GM21515 (cell line): ENCODE measurements at regions not wholly inside any gene's neighbourhood (a gene's known extent, or its start where the extent isn't known, plus 50 kb on each side); places are given as distances from the start of the nearest gene placed in this dataset.
"Not testable (repeated sequence)": the region's sequence is repeated elsewhere in the genome, so short reads cannot be mapped to it uniquely, and the experiment has no call there.

Experiments
- ATAC-seq: cut with Tn5 transposase; IDR thresholded peaks from one replicate; pipeline ENCODE4 v1.9.1; 2021; ENCODE audit not compliant: unreplicated experiment

DNA sequence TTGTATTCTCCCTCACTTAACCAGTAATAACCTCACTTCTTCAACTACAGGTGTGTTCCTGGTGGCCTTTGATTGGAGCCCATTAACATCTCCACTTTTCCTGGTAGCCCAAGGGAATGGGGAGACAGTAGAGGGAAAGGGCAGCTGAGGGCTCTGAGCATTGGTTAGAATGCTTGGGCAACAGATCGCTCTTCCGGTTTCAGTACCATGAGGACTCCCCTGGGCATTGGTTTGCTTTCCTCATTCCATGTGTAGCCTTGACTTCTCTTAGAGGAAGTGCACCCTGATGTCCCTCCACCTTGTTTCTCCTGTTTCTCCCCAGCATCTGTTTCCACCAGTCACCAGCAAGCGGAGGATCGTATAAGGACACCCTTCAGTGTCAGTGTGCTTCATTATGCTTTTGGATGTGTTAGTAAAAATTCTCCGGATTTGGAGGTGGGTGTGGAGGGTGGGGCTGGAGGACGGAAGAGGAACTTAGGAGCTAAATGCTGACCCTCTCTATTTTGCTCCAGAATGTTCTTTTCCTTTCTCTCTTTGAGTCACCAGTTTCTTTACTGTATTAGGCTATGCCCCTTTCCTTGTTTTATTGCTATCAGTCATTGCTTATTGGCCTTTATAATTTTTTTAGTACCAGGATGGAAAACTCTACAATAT is 50.6 kb upstream of the ZNG1B start:
- ATAC-seq, result not testable (repeated sequence)

DNA sequence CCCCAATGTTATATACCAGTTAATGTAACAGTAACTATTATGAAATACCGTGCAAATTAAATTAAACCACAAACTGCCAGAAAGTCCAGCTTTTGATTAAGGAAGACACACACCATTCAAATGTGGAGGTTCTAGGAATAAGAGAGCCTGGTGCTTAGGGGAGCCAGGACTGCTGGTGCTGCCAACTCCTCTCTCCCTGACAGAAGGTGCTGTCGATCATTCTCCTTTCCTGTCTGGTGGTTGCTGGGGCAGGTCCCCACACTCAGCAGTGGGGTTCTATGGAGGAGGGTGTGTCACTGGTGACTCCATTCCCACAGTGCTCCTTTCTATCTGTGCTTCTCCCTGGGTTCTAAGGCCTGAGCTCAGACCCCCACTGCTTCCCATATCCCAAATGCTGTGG is 57.9 kb upstream of the ZNG1B start:
- not testable (repeated sequence) for ATAC-seq

DNA sequence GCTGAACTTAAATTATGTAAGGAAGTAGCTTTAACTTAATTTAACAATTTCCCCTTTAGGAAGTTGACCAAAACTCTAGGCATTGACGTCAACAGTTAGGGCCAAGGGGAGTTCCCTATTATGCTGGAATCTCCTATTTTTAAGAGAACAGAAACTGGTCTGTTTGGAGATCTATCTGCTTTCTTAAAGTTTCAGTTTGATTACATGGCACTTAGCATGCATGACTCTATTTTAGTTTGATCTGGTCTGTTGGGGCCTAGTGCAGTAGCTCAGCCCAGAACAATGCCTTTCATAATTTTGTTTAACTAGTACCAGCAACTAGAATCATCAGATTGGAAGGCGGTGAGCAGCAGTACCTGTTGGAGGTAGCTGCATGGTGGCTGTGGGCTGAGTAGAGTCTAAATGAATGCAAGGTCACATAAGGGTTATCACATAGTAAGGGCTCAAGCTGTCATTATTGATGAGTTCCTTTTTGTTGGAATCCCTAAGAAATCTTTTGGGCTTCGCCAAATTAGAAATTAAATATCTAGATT is 60.5 kb upstream of the ZNG1B start:
- peak; percentile 81 for ATAC-seq

DNA sequence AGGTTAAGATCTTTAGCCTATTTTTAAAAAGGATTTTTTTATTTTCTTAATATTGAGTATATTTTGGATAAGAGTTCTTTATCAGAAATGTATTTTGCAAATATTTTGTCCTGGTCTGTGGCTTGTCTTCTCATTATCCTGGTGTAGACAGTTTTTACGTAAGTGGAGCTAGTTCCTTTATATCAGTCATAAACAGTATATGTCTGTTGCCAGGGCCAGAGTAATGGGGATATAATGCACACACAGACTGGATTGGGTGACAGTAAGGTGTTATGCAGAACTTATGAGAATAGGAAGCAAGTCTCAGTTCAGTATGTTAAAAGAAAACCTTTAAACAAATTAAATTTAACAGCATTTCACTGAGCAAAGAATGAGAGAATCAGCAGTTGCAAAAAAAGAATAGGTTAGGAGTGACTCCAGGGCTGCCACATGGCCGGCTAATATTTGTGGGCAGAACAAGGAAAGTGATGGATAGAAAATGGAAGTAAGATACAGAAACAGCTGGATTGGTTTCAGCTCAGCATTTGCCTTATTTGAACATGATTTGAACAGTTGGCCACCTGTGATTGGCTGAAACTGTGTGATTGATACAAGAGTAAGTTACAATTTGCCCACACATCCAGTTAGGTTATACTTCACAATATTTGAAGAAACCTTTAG is 61.1 kb upstream of the ZNG1B start:
- ATAC-seq, result peak; percentile 38

DNA sequence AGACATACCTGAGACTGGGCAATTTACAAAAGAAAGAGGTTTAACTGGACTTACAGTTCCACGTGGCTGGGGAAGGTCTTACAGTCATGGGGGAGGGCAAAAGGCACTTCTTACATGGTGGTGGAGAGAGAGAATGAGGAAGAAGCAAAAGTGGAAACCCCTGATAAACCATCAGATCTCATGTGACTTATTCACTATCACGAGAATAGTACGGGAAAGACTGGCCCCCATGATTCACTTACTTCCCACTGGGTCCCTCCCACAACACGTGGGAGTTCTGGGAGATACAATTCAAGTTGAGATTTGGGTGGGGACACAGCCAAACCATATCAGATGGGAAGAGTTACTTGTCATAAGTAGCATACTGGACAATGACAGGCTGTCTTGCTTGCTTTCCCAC is 62.6 kb upstream of the ZNG1B start:
- not testable (repeated sequence) for ATAC-seq

DNA sequence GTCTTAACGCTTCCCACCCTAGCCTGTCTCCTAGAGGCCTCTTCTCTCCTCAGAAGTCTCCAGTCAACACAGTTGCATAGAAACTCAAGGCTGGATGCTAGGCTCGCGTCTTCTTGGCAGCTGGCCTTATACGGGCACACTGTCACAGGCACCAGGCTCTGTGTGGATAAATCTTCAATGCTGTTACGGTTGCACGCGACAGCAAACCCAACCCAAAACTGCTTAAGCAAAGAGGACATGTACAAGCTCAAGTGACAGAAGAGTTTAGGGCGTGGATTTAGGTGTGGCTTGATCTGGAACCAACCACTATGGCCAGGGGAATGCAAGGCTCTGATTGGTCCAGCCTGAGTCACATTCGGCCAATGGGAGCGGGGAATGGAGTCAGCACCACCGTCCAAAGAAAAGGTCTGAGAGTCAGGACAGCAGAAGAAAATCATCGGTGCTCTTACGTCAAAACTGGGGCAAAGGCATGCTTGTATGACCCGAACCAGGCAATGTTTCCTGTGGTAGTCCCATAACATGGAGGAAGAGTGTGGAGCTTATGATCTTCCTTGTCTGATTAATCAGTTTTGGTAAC is 65.1 kb upstream of the ZNG1B start:
- not testable (repeated sequence) for ATAC-seq

DNA sequence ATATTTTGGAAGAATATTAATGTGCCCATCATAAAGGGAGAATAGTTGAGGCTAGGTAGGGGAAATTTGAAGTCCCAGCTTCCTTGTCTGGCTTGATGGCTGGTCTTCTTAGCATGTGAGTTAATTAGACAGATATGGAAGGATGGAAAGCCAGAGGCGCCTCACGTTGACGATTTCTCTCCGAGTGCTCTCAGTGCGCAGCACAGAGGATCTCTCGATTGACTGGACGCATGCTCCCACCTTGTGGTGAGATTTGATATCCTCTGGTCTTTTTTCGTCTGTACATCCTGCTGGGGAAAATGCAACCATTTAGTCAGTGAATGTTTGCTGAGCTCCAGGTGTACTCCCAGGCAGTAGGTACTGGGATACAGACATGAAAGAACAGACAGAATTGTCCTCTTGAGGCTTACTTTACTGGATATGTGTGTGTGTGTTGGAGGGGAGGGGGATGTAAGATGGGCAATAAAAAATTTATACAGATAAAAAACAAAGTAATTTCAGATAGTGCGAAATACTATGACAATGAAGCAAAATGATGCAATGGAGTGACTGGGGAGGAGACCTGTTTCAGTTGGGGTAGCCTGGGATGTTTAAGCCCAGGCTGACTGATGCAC is 66.9 kb upstream of the ZNG1B start:
- ATAC-seq, result no peak

DNA sequence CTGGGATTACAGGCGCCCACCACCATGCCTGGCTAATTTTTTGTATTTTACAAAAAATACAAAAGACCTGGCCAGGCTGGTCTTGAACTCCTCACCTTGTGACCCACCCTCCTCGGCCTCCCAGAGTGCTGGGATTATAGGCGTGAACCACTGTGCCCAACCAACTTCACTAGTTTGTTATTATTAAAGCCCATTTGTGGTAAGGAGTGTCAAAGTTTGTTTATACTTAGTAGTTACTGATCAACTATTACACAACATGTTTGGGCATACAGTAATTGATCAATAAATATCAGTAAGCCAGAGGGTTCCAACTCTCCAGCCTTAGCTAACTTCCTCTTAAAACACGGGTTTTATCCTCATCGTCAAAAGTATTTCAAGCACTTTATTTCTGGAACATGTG is 67.5 kb upstream of the ZNG1B start:
- no peak for ATAC-seq

DNA sequence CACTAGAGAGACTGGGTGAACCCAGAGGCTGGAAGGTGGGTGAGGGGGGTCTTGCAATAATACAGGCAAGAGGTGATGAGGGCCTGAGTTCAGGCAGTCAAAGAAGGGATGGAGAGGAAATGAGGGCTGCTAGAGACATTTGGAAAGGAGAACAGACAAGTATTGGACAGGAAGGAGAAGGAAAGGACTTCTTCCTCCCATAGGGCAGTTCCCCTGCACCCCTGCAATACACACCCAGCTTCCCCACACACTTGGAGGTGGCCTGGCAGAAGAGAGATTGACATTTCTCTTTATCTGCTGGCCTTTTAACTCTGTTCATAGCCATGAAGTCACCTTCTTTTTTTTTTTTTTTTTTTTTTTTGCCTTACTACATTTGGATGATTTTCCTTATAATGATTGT is 68.9 kb upstream of the ZNG1B start:
- not testable (repeated sequence) for ATAC-seq

DNA sequence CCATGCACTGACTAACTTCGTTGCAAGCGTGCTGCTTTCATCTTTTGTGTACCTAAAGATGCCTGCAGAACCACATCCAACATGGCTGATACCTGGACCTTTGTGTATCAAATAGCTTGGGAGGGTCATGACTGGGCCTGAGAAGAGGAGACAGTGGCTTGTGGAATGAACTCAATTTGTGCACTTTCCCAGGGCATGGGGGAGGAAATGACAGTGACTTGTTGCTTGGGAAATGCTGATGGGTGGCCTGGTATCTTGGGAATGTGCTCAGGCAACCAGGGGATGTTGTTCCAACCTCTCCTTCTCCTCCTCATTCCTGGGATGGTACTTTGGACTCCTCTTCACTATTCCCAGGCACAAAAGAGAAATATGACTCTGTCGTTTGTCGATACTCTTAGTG is 70.7 kb upstream of the ZNG1B start:
- ATAC-seq, result not testable (repeated sequence)

DNA sequence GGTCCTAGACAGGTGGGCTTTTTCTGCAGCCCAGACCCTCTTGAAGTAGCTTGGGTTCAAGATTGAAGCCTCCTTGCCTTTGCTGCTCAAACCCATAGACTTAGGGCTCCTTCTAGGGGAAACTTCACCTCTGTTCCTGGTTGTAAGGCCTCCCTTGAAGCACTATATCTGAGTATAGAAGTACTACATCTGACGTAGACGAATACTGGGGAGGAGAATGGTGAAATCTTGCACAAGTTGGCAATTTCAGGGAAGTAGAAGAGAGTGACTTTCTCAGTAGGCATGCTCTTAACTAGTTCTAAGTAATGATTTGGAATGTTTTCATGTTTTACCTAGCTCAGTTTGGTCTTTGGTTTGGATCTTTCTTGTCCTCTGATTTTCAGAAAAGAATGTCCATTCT is 71.7 kb upstream of the ZNG1B start:
- ATAC-seq, result not testable (repeated sequence)

DNA sequence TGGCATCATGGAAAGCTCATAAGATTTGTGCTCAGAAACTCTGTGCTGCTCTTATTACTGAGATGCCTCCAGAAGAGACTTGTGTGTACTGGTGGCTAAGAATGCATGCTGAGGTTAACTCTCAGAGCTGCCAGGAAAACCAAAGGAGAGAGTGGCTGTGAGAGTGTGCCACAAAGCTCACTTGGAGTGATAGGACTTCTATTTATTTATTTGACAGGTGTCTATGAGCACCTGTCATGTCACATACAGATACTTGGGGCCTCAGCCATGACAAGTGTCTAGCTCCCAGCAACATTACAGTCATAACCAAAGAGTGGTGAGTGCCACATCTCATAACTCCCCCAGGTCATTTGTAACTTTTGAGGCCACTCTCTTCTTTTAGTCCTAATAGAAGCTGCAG is 72.2 kb upstream of the ZNG1B start:
- ATAC-seq, result not testable (repeated sequence)

DNA sequence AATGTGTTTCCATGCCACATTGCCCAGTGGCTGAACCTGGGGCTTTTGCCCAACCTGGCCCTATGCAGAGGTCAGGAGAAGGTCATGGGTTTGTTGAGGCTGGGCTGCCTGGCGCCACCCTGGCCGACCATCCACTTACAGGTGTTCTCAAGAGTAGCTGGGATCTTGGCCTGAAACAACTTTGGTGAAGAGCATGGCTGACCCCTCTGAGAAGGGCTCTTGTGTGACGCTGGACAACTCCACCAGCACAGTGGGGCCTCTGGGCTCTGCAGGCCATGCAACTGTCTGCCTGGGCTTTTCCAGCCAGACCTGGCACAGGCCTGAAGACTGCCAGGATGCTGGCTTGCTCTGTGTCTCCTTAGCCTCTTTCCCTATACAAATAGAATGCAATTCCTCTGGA is 76.4 kb upstream of the ZNG1B start:
- ATAC-seq, result no peak

DNA sequence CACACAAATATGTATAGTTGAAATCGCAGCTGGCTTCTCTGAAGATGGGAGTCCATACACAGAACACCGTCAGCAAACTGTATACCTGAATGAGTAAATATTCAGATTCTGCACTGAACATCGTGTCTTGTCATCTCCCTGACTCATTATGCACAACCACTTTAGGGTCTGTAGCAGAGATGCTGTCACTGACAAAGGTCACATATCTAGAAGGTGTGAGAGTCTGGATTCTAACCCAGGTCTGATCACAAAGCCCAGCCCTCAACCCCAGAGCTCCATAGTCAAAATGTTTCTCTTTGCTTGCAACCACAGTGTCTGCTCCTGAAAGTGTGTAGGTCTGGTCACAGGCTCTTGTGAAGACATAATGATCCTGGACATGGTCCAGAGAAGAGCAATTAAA is 78.3 kb upstream of the PAX8 start:
- no peak for ATAC-seq

DNA sequence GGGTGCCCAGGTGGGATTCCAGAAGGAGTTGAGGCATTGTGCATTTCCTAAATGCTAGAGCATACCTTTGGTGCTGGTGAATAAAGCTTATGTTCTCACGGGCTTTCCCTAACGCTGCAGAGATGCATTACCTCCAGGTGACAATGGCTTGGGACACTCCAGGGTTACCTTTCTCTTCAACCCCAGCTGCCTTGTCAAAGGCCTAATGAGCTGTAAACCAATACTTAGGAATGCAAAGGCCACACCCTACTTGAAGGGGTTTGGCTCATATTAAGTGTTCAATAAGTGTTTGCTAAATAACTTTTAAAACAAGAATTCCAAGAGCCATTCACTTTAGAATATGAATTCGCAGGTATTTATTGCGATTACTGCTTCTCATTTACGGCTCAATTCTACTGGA is 77.6 kb upstream of the PAX8 start:
- ATAC-seq, result not testable (repeated sequence)

DNA sequence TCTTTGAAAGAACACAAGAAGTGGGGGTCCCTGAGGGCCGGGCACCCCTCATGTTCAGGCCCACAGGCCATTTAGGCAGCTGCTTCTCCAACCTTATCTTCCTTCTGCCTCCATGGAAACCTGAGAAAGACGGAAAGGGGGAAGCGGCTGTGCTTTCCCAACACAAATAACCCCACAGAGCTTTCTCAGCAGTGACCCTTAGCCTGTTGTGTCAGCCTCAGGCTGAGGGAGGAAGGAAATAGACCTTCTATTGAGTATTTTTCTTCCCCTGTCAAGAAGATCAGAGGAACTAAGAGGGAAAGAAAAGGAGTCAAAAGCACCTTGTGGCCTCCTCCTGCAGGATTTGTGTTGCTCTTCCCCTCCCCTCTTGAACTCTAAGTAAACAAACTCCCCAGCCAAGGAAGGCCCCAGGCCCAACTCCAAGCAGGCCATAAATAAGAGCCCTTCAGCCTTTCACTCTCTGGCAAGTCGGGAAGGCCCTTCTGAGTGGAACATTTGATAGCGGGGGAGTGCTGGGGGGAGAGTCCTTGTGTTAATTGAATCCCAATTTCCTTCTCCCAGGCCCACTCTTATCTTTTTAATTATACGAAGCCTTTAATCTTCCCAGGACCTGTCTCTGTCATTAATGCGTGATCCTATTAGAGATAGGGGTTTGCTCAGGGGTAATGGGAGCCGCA is 76.8 kb upstream of the PAX8 start:
- not testable (repeated sequence) for ATAC-seq

DNA sequence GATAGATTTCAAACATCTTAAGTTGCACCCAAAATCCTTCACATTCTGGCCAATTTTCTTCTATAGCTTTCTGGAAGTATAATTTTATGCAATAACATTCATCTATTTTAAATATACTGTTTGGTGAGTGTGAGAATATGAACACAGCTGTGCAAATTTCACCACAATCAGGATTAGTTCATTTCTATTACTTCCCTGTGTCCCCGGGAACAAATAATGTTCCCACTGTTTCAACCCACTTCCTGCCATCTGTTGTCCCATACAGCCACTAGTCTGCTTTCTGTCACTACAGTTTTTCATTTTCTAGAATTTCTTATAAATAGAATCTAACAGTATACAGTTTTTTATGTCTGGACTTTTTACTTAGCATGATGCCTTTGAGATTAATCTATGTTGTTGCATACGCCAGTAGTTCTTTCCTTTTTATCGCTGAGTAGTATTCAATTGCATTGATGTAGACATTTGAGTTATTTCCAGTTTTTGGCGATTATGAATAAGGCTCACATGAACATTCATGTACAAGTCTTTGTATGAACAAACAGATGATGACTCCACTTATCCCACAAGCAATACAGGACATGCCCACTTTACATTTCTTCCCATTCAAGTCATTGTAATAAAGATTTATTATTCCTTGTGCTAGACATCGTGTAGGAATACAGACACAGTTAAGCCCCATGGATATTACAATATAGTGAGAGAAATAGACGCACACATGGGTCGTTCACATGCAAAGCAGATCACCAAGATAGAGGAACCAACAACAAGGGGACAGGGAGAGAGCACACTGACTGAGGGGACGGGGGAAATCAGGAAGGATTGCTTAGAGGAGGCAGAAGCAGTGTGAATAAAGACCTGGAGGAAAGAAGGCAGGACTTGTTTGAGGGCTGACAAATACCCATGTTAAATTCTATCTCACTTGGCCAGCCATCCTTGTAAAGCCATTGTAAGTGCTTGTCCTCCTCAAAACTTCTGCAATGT is 72.9 kb upstream of the PAX8 start:
- no peak for ATAC-seq

DNA sequence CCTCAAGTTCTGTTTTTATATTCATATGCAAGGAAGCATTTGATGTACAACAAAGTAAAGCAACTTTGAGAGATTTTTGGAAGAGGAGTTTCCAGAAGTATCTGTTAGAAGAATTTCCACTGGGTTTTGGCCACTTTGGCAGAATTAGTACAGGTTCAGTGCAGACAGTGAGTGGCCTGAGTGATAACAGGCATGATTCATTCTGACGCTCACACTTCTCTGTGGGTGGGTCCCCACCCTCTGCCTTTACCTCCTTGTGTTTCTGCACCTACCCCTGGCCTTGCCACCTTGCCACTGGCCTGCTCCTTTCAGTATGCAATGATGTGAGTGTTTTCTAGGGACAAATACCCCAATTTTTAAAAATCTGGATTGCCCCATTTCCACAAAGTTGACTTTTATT is 65.1 kb upstream of the PAX8 start:
- not testable (repeated sequence) for ATAC-seq

DNA sequence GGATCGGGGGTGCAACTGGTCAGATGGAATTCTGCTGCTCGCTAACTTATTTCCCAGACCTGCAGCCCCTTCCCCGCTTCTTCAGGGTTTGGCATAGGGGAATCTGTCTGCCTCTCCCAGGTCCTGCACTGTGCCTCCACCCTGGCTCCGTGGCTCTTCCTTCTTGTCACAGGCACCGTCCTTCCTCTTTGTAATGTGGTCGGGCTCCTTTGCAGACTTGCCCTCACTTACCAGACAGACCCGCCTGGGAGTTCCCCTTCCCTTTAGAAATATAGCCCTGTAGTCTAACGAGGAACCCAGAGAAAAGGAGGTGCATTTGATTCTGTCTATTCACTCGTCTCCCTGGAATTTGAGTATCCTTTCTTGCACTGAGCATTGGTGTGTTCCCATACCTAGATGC is 63.9 kb upstream of the PAX8 start:
- no peak for ATAC-seq

DNA sequence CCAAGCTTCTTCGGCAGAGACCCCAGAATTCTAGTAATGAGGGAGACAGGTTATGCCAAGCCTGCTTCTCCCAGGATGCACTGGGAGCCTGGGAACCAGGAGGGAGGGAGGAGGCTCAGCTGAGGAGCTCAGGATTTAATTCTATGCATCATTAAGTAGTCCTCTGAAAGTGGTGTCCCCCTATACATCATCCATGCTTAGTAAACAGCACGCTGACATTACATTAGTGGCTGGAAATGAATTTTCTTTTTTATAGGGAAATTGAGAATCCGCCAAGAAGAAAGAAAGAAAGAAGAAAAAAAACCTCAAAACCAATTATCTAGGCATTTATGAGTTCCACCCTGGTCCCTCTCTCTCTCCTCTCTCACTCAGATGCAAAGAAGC is 63.1 kb upstream of the PAX8 start:
- ATAC-seq, result not testable (repeated sequence)
